SK-N-SH (cell line): ENCODE measurements at regions not wholly inside any gene's neighbourhood (a gene's known extent, or its start where the extent isn't known, plus 50 kb on each side); places are given as distances from the start of the nearest gene placed in this dataset.

Experiments
- CTCF ChIA-PET: fragments of 300-600, 350-600 bp; formaldehyde crosslinking; extraction: SDS; loops from one replicate; lab custom pipeline; 2021; lab: Yijun Ruan, JAX
- POLR2A ChIA-PET: fragments of 350-600 bp; sonication (Branson Sonifier 250); formaldehyde crosslinking; extraction: SDS; loops from one replicate; lab custom pipeline; 2020; ENCODE audit warnings: antibody characterized with exemption, inconsistent platforms; lab: Yijun Ruan, JAX
- DNase-seq: peaks from one replicate; pipeline ENCODE4 v3.0.0; 2012
- H2AFZ ChIP-seq: fragments of 200-600 bp; sonication (generic); 2 replicates; pipeline ENCODE4 v1.8.1; 2016; ENCODE audit warnings: antibody characterized with exemption, mild to moderate bottlenecking, low read depth
- H3F3A ChIP-seq: fragments of 200-600 bp; sonication (generic); replicated peaks from 2 replicates; pipeline ENCODE3; 2016; ENCODE audit warnings: antibody characterized with exemption, mild to moderate bottlenecking; ENCODE audit not compliant: insufficient read depth
- H3K27ac ChIP-seq, 2 experiments: fragments of 200-500 bp in 1 of 2; fragments of 200-600 bp in 1 of 2; sonication (Bioruptor generic) in 1 of 2; sonication (generic), shearing (Covaris generic) in 1 of 2; 2 replicates each; pipeline versions ENCODE4 v1.5.1 to v1.6.1; 2014 to 2016; ENCODE audit warnings: low read depth in 2 of 2, inconsistent platforms in 1 of 2, low read length in 1 of 2, mild to moderate bottlenecking in 1 of 2, mixed read lengths in 1 of 2
- H3K27me3 ChIP-seq: fragments of 200-600 bp; sonication (generic), shearing (Covaris generic); 2 replicates; pipeline ENCODE4 v1.6.1; 2016; ENCODE audit warnings: mixed run types; ENCODE audit not compliant: insufficient read depth
- H3K36me3 ChIP-seq, 2 experiments: fragments of 200-500 bp in 1 of 2; fragments of 200-600 bp in 1 of 2; sonication (Bioruptor generic) in 1 of 2; sonication (generic) in 1 of 2; replicated peaks in 1 of 2; 2 replicates each; pipeline versions ENCODE3 to v1.5.1; 2014 to 2016; ENCODE audit warnings: low read length in 1 of 2, mild to moderate bottlenecking in 1 of 2; ENCODE audit not compliant: insufficient read depth in 2 of 2, control insufficient read depth in 1 of 2
- H3K4me1 ChIP-seq, 2 experiments: fragments of 200-500 bp in 1 of 2; fragments of 200-600 bp in 1 of 2; sonication (Bioruptor generic) in 1 of 2; sonication (generic), shearing (Covaris generic) in 1 of 2; 2 replicates each; pipeline versions ENCODE4 v1.5.1 to v1.6.1; 2014 to 2016; ENCODE audit warnings: low read depth in 1 of 2, low read length in 1 of 2, mixed run types in 1 of 2; ENCODE audit not compliant: insufficient read depth in 2 of 2, control insufficient read depth in 1 of 2
- H3K4me2 ChIP-seq: fragments of 200-600 bp; sonication (generic), shearing (Covaris generic); 2 replicates; pipeline ENCODE4 v1.6.1; 2017; ENCODE audit warnings: mixed run types
- H3K4me3 ChIP-seq, 2 experiments: fragments of 200-500 bp in 1 of 2; fragments of 200-600 bp in 1 of 2; sonication (Bioruptor generic) in 1 of 2; sonication (generic), shearing (Covaris generic) in 1 of 2; 2 replicates each; pipeline versions ENCODE4 v1.5.1 to v1.8.1; 2014 to 2016; ENCODE audit warnings: low read depth in 2 of 2, inconsistent platforms in 1 of 2, low read length in 1 of 2, mild to moderate bottlenecking in 1 of 2, mixed read lengths in 1 of 2, moderate library complexity in 1 of 2
- H3K79me2 ChIP-seq: fragments of 200-600 bp; sonication (generic); 2 replicates; pipeline ENCODE4 v1.8.1; 2017; ENCODE audit warnings: mild to moderate bottlenecking; ENCODE audit not compliant: insufficient read depth
- H3K9ac ChIP-seq: fragments of 200-600 bp; sonication (generic); 2 replicates; pipeline ENCODE4 v1.6.1; 2017; ENCODE audit warnings: mixed run types
- H3K9me2 ChIP-seq: fragments of 200-600 bp; sonication (generic); 2 replicates; pipeline ENCODE4 v1.6.1; 2017; ENCODE audit warnings: mixed run types
- H3K9me3 ChIP-seq: fragments of 200-600 bp; sonication (generic); 2 replicates; pipeline ENCODE4 v1.6.1; 2017; ENCODE audit warnings: mixed run types, mild to moderate bottlenecking, moderate library complexity
- H4K20me1 ChIP-seq: fragments of 200-600 bp; sonication (generic); 2 replicates; pipeline ENCODE4 v1.6.1; 2017; ENCODE audit warnings: mild to moderate bottlenecking, mixed run types; ENCODE audit not compliant: insufficient read depth
- CTCF ChIP-seq: fragments of 200-600 bp; sonication (generic); IDR thresholded peaks from 2 replicates; pipeline ENCODE4 v1.6.1; 2017; ENCODE audit warnings: antibody characterized with exemption, mild to moderate bottlenecking, moderate library complexity
- FOSL2 ChIP-seq: IDR thresholded peaks from 2 replicates; pipeline ENCODE4 v1.4.0; 2012; ENCODE audit warnings: low read depth, mild to moderate bottlenecking, moderate library complexity, borderline replicate concordance
- GABPA ChIP-seq: IDR thresholded peaks from 2 replicates; pipeline ENCODE4 v1.4.0; 2012; ENCODE audit warnings: low read depth, mild to moderate bottlenecking
- GATA2 ChIP-seq: sonication (generic); formaldehyde crosslinking; IDR thresholded peaks from 2 replicates; pipeline ENCODE4 v1.5.0; 2020; ENCODE audit warnings: mild to moderate bottlenecking, missing genetic modification reagents
- IRF3 ChIP-seq: fragments of 150-350 bp; IDR thresholded peaks from 2 replicates; pipeline ENCODE4 v1.6.1; 2016; ENCODE audit warnings: mild to moderate bottlenecking, low read depth, low read length
- MEF2A ChIP-seq: IDR thresholded peaks from 2 replicates; pipeline ENCODE4 v1.4.0; 2012; ENCODE audit warnings: low read depth, borderline replicate concordance
- MXI1 ChIP-seq: IDR thresholded peaks from 2 replicates; pipeline ENCODE4 v1.6.1; 2012; ENCODE audit warnings: mild to moderate bottlenecking, low read depth, low read length, improper control_type of control experiment
- POLR2AphosphoS5 ChIP-seq: IDR thresholded peaks from 2 replicates; pipeline ENCODE4 v1.6.1; 2012; ENCODE audit warnings: low read depth, low read length
- RAD21 ChIP-seq: IDR thresholded peaks from 2 replicates; pipeline ENCODE4 v1.6.1; 2012; ENCODE audit warnings: mild to moderate bottlenecking, low read length
- REST ChIP-seq: IDR thresholded peaks from 2 replicates; pipeline ENCODE4 v1.6.1; 2012; ENCODE audit warnings: mild to moderate bottlenecking, low read depth, low read length, moderate library complexity
- TAF1 ChIP-seq: IDR thresholded peaks from 2 replicates; pipeline ENCODE4 v1.6.1; 2012; ENCODE audit warnings: low read depth, mild to moderate bottlenecking, low read length, moderate library complexity, borderline replicate concordance
- TCF12 ChIP-seq: IDR thresholded peaks from 2 replicates; pipeline ENCODE4 v1.4.0; 2012
- TEAD4 ChIP-seq: IDR thresholded peaks from 2 replicates; pipeline ENCODE4 v1.4.0; 2012; ENCODE audit warnings: mild to moderate bottlenecking, borderline replicate concordance; ENCODE audit not compliant: insufficient read depth
- USF2 ChIP-seq: fragments of 150-350 bp; IDR thresholded peaks from 2 replicates; pipeline ENCODE4 v1.6.1; 2017; ENCODE audit warnings: antibody characterized with exemption, low read length, low read depth, borderline replicate concordance
- WGBS: methylation state at CpG from one replicate; pipeline ENCODE4 v1.1.6; 2017; ENCODE audit warnings: low lambda C conversion rate; 5-methylcytosine and 5-hydroxymethylcytosine counted together

GRCh38 chr18:3333056-3333720, 71.3 kb downstream of the MYL12B start:
- Histone ChIP-seq H2AFZ (no peak overlapping the region), H3K79me2 (no peaks in the 10 kb centered on the region), H3K4me1 (no peaks in the 10 kb centered on the region; a peak in 1 of 4 replicates), H3K27ac (no peak overlapping the region), H3K36me3 (no peaks in the 10 kb centered on the region), H3K4me3 (no peak overlapping the region), H3K4me2 (no peak overlapping the region), H3F3A (no peaks in the 10 kb centered on the region)
- DNase-seq = no peak
- CTCF ChIA-PET = interaction anchor here (0.6 to 2.6 kb wide), 2 partner anchors 10 to 173 kb away, joined by 3 to 10 read pairs; no protein-coding TSS in a partner anchor
- 81% methylated on average over 4 of the region's 4 CpGs for WGBS
- TF ChIP-seq REST (no peak), RAD21 (no peak), TCF12 (no peak), MEF2A (no peak), GABPA (no peak), MXI1 (no peak), TAF1 (no peak), GATA2 (CRISPR knock-in tag) (no peak), TEAD4 (no peak), USF2 (no peak), CTCF (no peak), POLR2AphosphoS5 (no peak), IRF3 (no peak), FOSL2 (no peak)
- TF ChIP-seq, all 33 proteins: peak for 0
- no peaks in the 10 kb centered on the region for H3K27me3 ChIP-seq
- POLR2A ChIA-PET = no interaction called here
- no peaks in the 10 kb centered on the region for H3K9me2 ChIP-seq
- H3K9me3 ChIP-seq = no peaks in the 10 kb centered on the region
- no peak overlapping the region for H3K9ac ChIP-seq
- H4K20me1 ChIP-seq = no peaks in the 10 kb centered on the region
